ENCODE measurements at regions not wholly inside any gene's neighbourhood (a gene's known extent, or its start where the extent isn't known, plus 50 kb on each side); places are given as distances from the start of the nearest gene placed in this dataset.
A peak's percentile ranks its signal among the peaks of the same experiment; 100 is the strongest.

DNA sequence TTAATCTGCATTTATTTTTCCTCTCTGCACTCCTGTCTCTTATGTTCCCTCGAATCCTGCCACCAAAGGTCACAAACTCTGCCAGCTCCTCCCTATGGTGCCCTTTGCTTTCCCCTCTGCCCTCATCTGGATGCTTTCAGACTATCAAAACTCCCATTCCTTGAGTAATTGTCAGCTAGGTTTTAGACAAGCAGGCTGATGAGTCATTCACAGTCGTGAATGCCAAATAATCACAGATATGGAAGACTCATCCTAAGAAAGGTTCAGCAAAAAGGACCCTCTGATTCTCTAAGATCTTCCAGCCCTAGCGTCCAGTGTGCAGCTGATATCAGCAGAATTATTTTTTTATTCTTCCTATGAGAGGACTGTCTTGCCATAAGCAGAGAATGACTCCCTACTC lies 104.5 kb upstream of the NUDT12 start:
- no peaks in the 10 kb centered on the region for H3K27me3 ChIP-seq (ENCODE audit: control insufficient read depth, insufficient read depth, low read length, poor library complexity, severe bottlenecking)
- no peaks in the 10 kb centered on the region for H3K4me1 ChIP-seq (ENCODE audit: control insufficient read depth, insufficient read depth, low read length)
- no peak overlapping the region for H3K4me3 Mint-ChIP-seq
- no peak overlapping the region for H3K27ac ChIP-seq (ENCODE audit: low read depth, low read length)
- H3K9me3 Mint-ChIP-seq: peaks cover 31% of the 10 kb centered on the region
- TF ChIP-seq, protein P1, sequence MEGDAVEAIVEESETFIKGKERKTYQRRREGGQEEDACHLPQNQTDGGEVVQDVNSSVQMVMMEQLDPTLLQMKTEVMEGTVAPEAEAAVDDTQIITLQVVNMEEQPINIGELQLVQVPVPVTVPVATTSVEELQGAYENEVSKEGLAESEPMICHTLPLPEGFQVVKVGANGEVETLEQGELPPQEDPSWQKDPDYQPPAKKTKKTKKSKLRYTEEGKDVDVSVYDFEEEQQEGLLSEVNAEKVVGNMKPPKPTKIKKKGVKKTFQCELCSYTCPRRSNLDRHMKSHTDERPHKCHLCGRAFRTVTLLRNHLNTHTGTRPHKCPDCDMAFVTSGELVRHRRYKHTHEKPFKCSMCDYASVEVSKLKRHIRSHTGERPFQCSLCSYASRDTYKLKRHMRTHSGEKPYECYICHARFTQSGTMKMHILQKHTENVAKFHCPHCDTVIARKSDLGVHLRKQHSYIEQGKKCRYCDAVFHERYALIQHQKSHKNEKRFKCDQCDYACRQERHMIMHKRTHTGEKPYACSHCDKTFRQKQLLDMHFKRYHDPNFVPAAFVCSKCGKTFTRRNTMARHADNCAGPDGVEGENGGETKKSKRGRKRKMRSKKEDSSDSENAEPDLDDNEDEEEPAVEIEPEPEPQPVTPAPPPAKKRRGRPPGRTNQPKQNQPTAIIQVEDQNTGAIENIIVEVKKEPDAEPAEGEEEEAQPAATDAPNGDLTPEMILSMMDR (conservative IDR thresholded peaks at IDR 0.05): no peak
- no peak overlapping the region for H3K9ac ChIP-seq (ENCODE audit: extremely low read depth, low read length, poor library complexity, severe bottlenecking)
- H3K36me3 Mint-ChIP-seq (ENCODE audit: low read depth): peaks cover 7% of the 10 kb centered on the region
- peaks cover 41% of the 10 kb centered on the region for H3K9me3 ChIP-seq (ENCODE audit: control insufficient read depth, low read length)
- WGBS, 2 experiments (ENCODE audit: insufficient coverage in 1 of 2, insufficient read length in 1 of 2): 77 to 78% methylated on average over 2 to 3 of the region's 3 CpGs
- no peaks in the 10 kb centered on the region for H3K27me3 Mint-ChIP-seq (ENCODE audit: insufficient read depth)
- no peaks in the 10 kb centered on the region for H3K36me3 ChIP-seq (ENCODE audit: control insufficient read depth, insufficient read depth, low read length)
- no peak overlapping the region for H3K4me3 ChIP-seq (ENCODE audit: low read length)
- no peaks in the 10 kb centered on the region for H3K4me1 Mint-ChIP-seq
- no peak overlapping the region for H3K27ac Mint-ChIP-seq
- no peak for DNase-seq

DNA sequence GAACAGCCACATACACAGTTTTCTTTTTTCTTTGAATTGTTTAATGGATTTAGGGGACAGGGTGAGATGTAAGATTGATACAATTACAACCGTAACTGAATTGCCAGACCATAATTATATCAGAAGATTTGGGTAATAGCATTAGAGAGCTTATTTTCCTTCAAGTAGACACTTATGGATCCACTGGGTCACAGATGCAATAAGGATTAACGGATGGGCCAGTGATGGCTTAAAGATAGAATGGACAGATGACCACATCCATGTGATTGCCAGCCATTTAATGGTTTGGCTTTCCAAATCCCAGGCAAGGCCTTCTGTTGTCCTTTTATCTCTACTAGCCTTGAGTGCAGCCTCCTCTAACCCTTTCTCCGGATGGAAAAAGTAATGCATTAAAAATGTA lies 94.7 kb upstream of the NUDT12 start:
- no peak overlapping the region for H3K9ac ChIP-seq (ENCODE audit: extremely low read depth, low read length, poor library complexity, severe bottlenecking)
- peaks cover 5% of the 10 kb centered on the region for H3K4me1 ChIP-seq (ENCODE audit: control insufficient read depth, insufficient read depth, low read length)
- H3K36me3 Mint-ChIP-seq (ENCODE audit: low read depth): no peaks in the 10 kb centered on the region
- peaks cover 10% of the 10 kb centered on the region for H3K4me1 Mint-ChIP-seq
- H3K9me3 Mint-ChIP-seq: peaks cover 6% of the 10 kb centered on the region
- no peaks in the 10 kb centered on the region for H3K27me3 Mint-ChIP-seq (ENCODE audit: insufficient read depth)
- no peaks in the 10 kb centered on the region for H3K27me3 ChIP-seq (ENCODE audit: control insufficient read depth, insufficient read depth, low read length, poor library complexity, severe bottlenecking)
- peaks cover 8% of the 10 kb centered on the region for H3K9me3 ChIP-seq (ENCODE audit: control insufficient read depth, low read length)
- no peak overlapping the region for H3K27ac ChIP-seq (ENCODE audit: low read depth, low read length)
- no peak overlapping the region for H3K4me3 ChIP-seq (ENCODE audit: low read length)
- 67 to 95% methylated on average over 1 to 3 of the region's 3 CpGs for WGBS, 2 experiments (ENCODE audit: insufficient coverage in 1 of 2, insufficient read length in 1 of 2)
- H3K4me3 Mint-ChIP-seq: no peak overlapping the region
- H3K36me3 ChIP-seq (ENCODE audit: control insufficient read depth, insufficient read depth, low read length): no peaks in the 10 kb centered on the region
- H3K27ac Mint-ChIP-seq: no peak overlapping the region
- TF ChIP-seq, protein P1 (conservative IDR thresholded peaks at IDR 0.05): no peak
- no peak for DNase-seq

DNA sequence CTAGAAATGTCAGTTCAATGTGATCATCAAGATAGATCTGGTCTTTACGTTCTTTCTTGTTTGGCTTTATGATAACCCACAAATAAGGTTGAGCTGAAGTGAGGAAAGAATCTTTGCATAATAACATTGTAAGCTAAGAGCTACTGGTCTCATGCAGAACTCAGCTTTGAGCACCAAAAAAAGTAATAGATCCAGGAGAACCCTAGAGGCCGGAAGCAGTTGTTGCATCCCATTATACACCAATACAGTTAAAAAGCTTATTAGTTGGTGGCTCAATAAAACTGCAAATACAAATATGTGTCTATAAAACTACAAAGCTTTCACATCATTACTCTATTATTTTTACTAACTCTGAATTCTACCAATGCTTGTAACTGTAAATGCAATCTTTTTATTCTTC lies 85.5 kb upstream of the NUDT12 start:
- Histone ChIP-seq H3K36me3 (ENCODE audit: control insufficient read depth, insufficient read depth, low read length) (no peaks in the 10 kb centered on the region), H3K27me3 (ENCODE audit: control insufficient read depth, insufficient read depth, low read length, poor library complexity, severe bottlenecking) (no peaks in the 10 kb centered on the region), H3K4me1 (ENCODE audit: control insufficient read depth, insufficient read depth, low read length) (peaks cover 8% of the 10 kb centered on the region), H3K4me3 (ENCODE audit: low read length) (no peak overlapping the region), H3K9ac (ENCODE audit: extremely low read depth, low read length, poor library complexity, severe bottlenecking) (no peak overlapping the region), H3K27ac (ENCODE audit: low read depth, low read length) (no peak overlapping the region), H3K9me3 (ENCODE audit: control insufficient read depth, low read length) (no peaks in the 10 kb centered on the region)
- TF ChIP-seq, protein P1 (conservative IDR thresholded peaks at IDR 0.05): peak; percentile 71
- no peak overlapping the region for H3K4me3 Mint-ChIP-seq
- H3K27me3 Mint-ChIP-seq (ENCODE audit: insufficient read depth): no peaks in the 10 kb centered on the region
- WGBS, 2 experiments (ENCODE audit: insufficient coverage in 1 of 2, insufficient read length in 1 of 2): 88 to 94% methylated on average over 1 to 2 of the region's 2 CpGs
- DNase-seq: no peak
- H3K4me1 Mint-ChIP-seq: peaks cover 36% of the 10 kb centered on the region
- H3K9me3 Mint-ChIP-seq: no peaks in the 10 kb centered on the region
- H3K27ac Mint-ChIP-seq: no peak overlapping the region
- no peaks in the 10 kb centered on the region for H3K36me3 Mint-ChIP-seq (ENCODE audit: low read depth)

Data from endodermal cell (in vitro differentiated cells).